ENCODE measurements at regions not wholly inside any gene's neighbourhood (a gene's known extent, or its start where the extent isn't known, plus 50 kb on each side); places are given as distances from the start of the nearest gene placed in this dataset.

DNA sequence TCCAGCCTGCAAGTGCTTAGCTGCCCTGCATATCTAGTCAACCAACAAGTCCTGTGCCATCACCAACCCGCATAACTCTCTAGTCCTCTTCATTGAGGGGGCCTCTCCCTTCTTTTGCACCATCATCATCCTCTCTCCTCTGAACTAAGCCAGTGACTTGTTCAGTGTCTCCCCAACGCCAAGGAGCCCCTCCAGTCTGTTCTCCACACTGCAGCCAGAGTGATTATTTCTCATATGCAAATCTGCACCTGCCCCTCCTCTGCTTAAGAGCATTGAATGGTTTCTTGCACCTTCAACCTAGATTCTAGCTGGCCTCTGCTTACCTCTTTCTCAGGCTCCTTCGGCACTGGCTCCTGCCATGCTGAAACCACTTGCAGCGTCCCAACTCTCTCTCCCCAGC, 141.8 kb downstream of the FAM161A start:
- H4K20me1 ChIP-seq (replicated peaks in 1 of 2; ENCODE audit: control insufficient read depth in 1 of 2, insufficient read depth in 2 of 2, low read length in 2 of 2): no peaks in the 10 kb centered on the region
- H3K4me2 ChIP-seq (ENCODE audit: insufficient read depth in 1 of 2, low read depth in 2 of 2, low read length in 2 of 2): no peak overlapping the region
- no peak for DNase-seq (ENCODE audit: low read depth in 1 of 2, low spot score in 2 of 2)
- no peak overlapping the region for H3K23ac ChIP-seq (ENCODE audit: insufficient read length)
- no peak overlapping the region for H2BK120ac ChIP-seq (replicated peaks; ENCODE audit: low read depth, low read length)
- TF ChIP-seq SIN3A (conservative IDR thresholded peaks at IDR 0.05 in 1 of 2, IDR thresholded peaks at IDR 0.05 in 1 of 2; ENCODE audit: low read depth in 1 of 2, low read length in 2 of 2): no peak
- TF ChIP-seq MAFK (IDR thresholded peaks at IDR 0.05; ENCODE audit: low read depth, low read length): no peak
- H4K5ac ChIP-seq (ENCODE audit: insufficient read length, low read depth, low read length): no peak overlapping the region
- H3K27me3 ChIP-seq (replicated peaks in 1 of 4; ENCODE audit: control insufficient read depth in 3 of 4, extremely low read depth in 1 of 4, insufficient read depth in 3 of 4, low read length in 3 of 4): no peaks in the 10 kb centered on the region; a peak in 1 of 7 replicates
- no peaks in the 10 kb centered on the region for H3K79me2 ChIP-seq (ENCODE audit: control insufficient read depth in 1 of 2, insufficient read depth in 2 of 2, low read length in 2 of 2)
- no peaks in the 10 kb centered on the region for H3K79me1 ChIP-seq (ENCODE audit: low read depth, low read length)
- POLR2A ChIA-PET (ENCODE audit: partially characterized antibody): no interaction called here
- WGBS, 2 experiments (ENCODE audit: extremely low coverage in 1 of 2, insufficient coverage in 1 of 2, insufficient read length in 1 of 2, insufficient replicate concordance in 2 of 2, low coverage in 1 of 2, low lambda C conversion rate in 2 of 2, missing lambda C conversion rate in 1 of 2): 87% methylated on average over 4 of the region's 4 CpGs; no CpG with 5 or more reads in 1 of the 2 experiments
- no peak overlapping the region for H3K27ac ChIP-seq (ENCODE audit: low read depth, low read length)
- H4K91ac ChIP-seq (replicated peaks; ENCODE audit: insufficient read length, low read length): no peak overlapping the region
- H3K4me1 ChIP-seq (replicated peaks in 1 of 4; ENCODE audit: control insufficient read depth in 3 of 4, insufficient read depth in 4 of 4, low read length in 3 of 4): no peaks in the 10 kb centered on the region
- H3K56ac ChIP-seq (replicated peaks; ENCODE audit: insufficient read length, low read depth, low read length): no peak overlapping the region
- H2BK5ac ChIP-seq (ENCODE audit: low read depth, low read length): no peak overlapping the region
- H2AK5ac ChIP-seq (ENCODE audit: low read depth, low read length): no peak overlapping the region
- H4K8ac ChIP-seq (ENCODE audit: extremely low read depth, insufficient read depth, low read length): no peak overlapping the region
- H3K36me3 ChIP-seq (ENCODE audit: control insufficient read depth in 2 of 4, insufficient read depth in 4 of 4, low read length in 3 of 4): no peaks in the 10 kb centered on the region
- no peaks in the 10 kb centered on the region for H3K23me2 ChIP-seq (ENCODE audit: low read depth, low read length)
- no peak for FAIRE-seq
- CTCF ChIA-PET (ENCODE audit: partially characterized antibody): interaction anchor here (0.9 to 1.4 kb wide), 2 partner anchors 10 to 14 kb away, joined by 3 to 6 read pairs; no protein-coding TSS in a partner anchor
- no peak overlapping the region for H3K9ac ChIP-seq (replicated peaks in 1 of 4; ENCODE audit: extremely low read depth in 1 of 4, low read depth in 3 of 4, low read length in 3 of 4)
- H3K4me3 ChIP-seq (ENCODE audit: extremely low read depth in 1 of 4, insufficient read depth in 2 of 4, low read depth in 3 of 4, low read length in 4 of 4): no peak overlapping the region
- no peak overlapping the region for H2BK15ac ChIP-seq (ENCODE audit: low read length)
- no peak overlapping the region for H2BK20ac ChIP-seq (ENCODE audit: low read length)
- no peak overlapping the region for H2BK12ac ChIP-seq (ENCODE audit: low read depth, low read length)
- H2AFZ ChIP-seq (ENCODE audit: low read length): no peak overlapping the region; the same call in 1 of the 2 replicates
- H3K18ac ChIP-seq (ENCODE audit: extremely low read depth, low read length): no peak overlapping the region
- no peak overlapping the region for H3K4ac ChIP-seq (replicated peaks; ENCODE audit: insufficient read length, low read depth, low read length)
- no peak overlapping the region for H3K14ac ChIP-seq (ENCODE audit: insufficient read length)
- no peaks in the 10 kb centered on the region for H3K9me3 ChIP-seq (ENCODE audit: insufficient read depth in 2 of 2, low read depth in 1 of 2, low read length in 1 of 2)

Data from H1 (cell line).